C4-2B (cell line): ENCODE measurements at regions not wholly inside any gene's neighbourhood (a gene's known extent, or its start where the extent isn't known, plus 50 kb on each side); places are given as distances from the start of the nearest gene placed in this dataset.

ENCODE experiments used
- CTCF ChIP-seq: fragments of 450-650 bp; conservative IDR thresholded peaks from 2 replicates; pipeline ENCODE4 v1.5.1; 2017; ENCODE audit warnings: mild to moderate bottlenecking
- ZFX ChIP-seq: fragments of 450-650 bp; IDR thresholded peaks from 2 replicates; pipeline ENCODE4 v1.6.1; 2017

- no peak for TF ChIP-seq CTCF
- TF ChIP-seq ZFX, result no peak
Measured at GRCh38 chrX:39826813-39827543, 270.8 kb downstream of the BCOR start.
